ENCODE measurements at regions not wholly inside any gene's neighbourhood (a gene's known extent, or its start where the extent isn't known, plus 50 kb on each side); places are given as distances from the start of the nearest gene placed in this dataset.

DNA sequence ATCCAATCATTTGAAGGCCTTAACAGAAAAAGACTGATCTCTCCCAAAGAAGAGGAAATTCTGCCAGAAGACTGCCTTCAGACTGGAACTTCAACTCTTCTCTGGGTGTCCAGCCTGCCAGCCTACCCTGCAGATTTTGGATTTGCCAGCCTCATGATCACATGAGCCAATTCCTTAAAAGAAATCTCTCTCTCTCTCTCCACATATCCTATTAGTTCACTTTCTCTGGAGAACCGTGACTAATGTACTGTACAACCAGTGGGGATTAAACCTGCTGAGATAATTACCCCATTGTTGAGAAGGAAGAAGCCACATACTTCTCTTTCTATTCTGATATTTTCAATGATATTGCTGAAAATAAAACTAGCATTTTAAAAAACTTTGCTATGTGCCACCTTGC lies 711.3 kb upstream of the AMOT start:
- Histone ChIP-seq H3K9ac (ENCODE audit: low read depth, low read length) (no peak overlapping the region), H3K27ac (ENCODE audit: low read length) (no peak overlapping the region), H3K9me3 (ENCODE audit: insufficient read depth, low read length, severe bottlenecking) (no peaks in the 10 kb centered on the region), H4K20me1 (ENCODE audit: insufficient read depth, low read length) (no peaks in the 10 kb centered on the region), H3K4me2 (ENCODE audit: insufficient read depth, low read length) (no peak overlapping the region), H3K27me3 (ENCODE audit: insufficient read depth, low read length, poor library complexity) (no peaks in the 10 kb centered on the region), H3K4me1 (ENCODE audit: insufficient read depth, low read length) (peaks cover 13% of the 10 kb centered on the region), H2AFZ (ENCODE audit: low read depth, low read length) (no peak overlapping the region), H3K4me3 (ENCODE audit: low read depth in 1 of 2, low read length in 2 of 2) (no peak overlapping the region), H3K79me2 (ENCODE audit: insufficient read depth, low read length) (no peaks in the 10 kb centered on the region), H3K36me3 (ENCODE audit: insufficient read depth, low read length) (no peaks in the 10 kb centered on the region)
- ATAC-seq (ENCODE audit: insufficient read depth, low read depth), result no peak
- no peak for DNase-seq
- TF ChIP-seq, protein P1, sequence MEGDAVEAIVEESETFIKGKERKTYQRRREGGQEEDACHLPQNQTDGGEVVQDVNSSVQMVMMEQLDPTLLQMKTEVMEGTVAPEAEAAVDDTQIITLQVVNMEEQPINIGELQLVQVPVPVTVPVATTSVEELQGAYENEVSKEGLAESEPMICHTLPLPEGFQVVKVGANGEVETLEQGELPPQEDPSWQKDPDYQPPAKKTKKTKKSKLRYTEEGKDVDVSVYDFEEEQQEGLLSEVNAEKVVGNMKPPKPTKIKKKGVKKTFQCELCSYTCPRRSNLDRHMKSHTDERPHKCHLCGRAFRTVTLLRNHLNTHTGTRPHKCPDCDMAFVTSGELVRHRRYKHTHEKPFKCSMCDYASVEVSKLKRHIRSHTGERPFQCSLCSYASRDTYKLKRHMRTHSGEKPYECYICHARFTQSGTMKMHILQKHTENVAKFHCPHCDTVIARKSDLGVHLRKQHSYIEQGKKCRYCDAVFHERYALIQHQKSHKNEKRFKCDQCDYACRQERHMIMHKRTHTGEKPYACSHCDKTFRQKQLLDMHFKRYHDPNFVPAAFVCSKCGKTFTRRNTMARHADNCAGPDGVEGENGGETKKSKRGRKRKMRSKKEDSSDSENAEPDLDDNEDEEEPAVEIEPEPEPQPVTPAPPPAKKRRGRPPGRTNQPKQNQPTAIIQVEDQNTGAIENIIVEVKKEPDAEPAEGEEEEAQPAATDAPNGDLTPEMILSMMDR (IDR thresholded peaks at IDR 0.05; ENCODE audit: borderline replicate concordance, extremely low read depth, low read length, poor library complexity, severe bottlenecking), result no peak
- no peak for TF ChIP-seq EZH2 (IDR thresholded peaks at IDR 0.05; ENCODE audit: borderline replicate concordance, low read depth, low read length, severe bottlenecking)

DNA sequence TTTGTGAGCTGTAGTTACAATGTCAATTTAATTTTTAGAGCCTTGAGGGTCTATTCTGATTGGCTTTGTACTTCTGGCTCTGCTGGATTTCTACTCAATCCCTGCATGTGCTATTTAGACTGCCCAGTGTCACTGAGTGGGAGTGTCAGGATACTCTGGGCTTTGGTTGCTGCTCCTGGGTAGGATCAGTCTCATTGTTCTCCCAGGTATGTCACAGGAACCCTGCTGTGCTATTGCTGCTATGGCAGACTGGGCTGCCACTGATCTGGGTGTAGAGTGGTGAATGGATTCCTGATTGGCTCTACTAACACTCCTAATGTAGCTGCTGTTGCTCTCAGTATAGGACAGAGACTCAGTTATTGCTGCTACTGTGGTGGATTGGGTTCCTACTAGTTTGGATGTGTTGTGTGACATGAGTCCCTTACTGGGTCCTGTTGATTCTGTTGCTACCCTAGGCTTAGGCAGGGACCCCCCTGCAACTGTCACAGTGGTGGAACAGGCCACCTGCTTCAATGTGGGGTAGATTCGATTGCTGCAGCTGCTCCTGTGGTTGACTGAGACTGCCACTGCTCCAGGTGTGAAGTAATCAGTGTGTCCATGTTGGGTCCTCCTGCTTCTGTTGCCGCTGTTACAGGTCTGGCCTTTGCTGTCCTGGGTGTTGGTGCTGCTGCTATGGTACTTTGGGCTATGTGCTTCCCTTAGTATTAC lies 707.8 kb upstream of the AMOT start:
- Histone ChIP-seq H3K36me3 (ENCODE audit: insufficient read depth, low read length) (no peaks in the 10 kb centered on the region), H2AFZ (ENCODE audit: low read depth, low read length) (peak overlapping the region; percentile 69), H3K79me2 (ENCODE audit: insufficient read depth, low read length) (no peaks in the 10 kb centered on the region), H3K27ac (ENCODE audit: low read length) (peak overlapping the region; percentile 79), H3K9me3 (ENCODE audit: insufficient read depth, low read length, severe bottlenecking) (no peaks in the 10 kb centered on the region), H3K4me1 (ENCODE audit: insufficient read depth, low read length) (peaks cover 13% of the 10 kb centered on the region), H3K4me3 (ENCODE audit: low read depth in 1 of 2, low read length in 2 of 2) (no peak overlapping the region), H3K9ac (ENCODE audit: low read depth, low read length) (no peak overlapping the region), H4K20me1 (ENCODE audit: insufficient read depth, low read length) (no peaks in the 10 kb centered on the region), H3K4me2 (ENCODE audit: insufficient read depth, low read length) (0 out of 2 replicates have a peak overlapping the region, but pooled peaks have one; percentile 20), H3K27me3 (ENCODE audit: insufficient read depth, low read length, poor library complexity) (no peaks in the 10 kb centered on the region)
- ATAC-seq (ENCODE audit: insufficient read depth, low read depth), result peak; percentile 94
- TF ChIP-seq, protein P1 (IDR thresholded peaks at IDR 0.05; ENCODE audit: borderline replicate concordance, extremely low read depth, low read length, poor library complexity, severe bottlenecking), result no peak
- no peak for TF ChIP-seq EZH2 (IDR thresholded peaks at IDR 0.05; ENCODE audit: borderline replicate concordance, low read depth, low read length, severe bottlenecking)
- peak; percentile 72 for DNase-seq

DNA sequence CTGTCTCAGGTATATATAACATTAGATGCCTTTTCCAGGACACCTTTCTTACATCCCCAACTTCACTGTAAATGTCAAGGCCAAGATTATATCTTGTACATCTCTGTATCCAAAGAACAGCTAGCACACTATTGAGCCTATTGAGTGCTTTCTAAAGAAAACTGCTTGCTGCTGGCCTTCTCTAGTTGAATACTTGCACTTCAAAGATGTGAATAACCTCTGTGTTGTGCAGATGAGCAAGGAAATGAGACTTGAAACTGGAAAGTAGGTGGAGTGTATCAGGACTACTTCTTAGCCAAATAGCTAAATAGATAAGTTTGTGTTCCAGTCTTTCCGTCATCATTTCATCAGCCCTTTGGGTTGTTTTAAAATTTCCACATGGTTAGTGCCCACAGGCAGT lies 704.4 kb upstream of the AMOT start:
- H3K27me3 ChIP-seq (ENCODE audit: insufficient read depth, low read length, poor library complexity), result no peaks in the 10 kb centered on the region

More for the DNA sequence above, 704.4 kb upstream of the AMOT start:
- Histone ChIP-seq H3K4me2 (ENCODE audit: insufficient read depth, low read length) (no peak overlapping the region), H3K4me1 (ENCODE audit: insufficient read depth, low read length) (peaks cover 13% of the 10 kb centered on the region), H3K4me3 (ENCODE audit: low read depth in 1 of 2, low read length in 2 of 2) (no peak overlapping the region), H4K20me1 (ENCODE audit: insufficient read depth, low read length) (no peaks in the 10 kb centered on the region), H3K9me3 (ENCODE audit: insufficient read depth, low read length, severe bottlenecking) (no peaks in the 10 kb centered on the region), H3K9ac (ENCODE audit: low read depth, low read length) (no peak overlapping the region), H3K27ac (ENCODE audit: low read length) (no peak overlapping the region), H2AFZ (ENCODE audit: low read depth, low read length) (no peak overlapping the region), H3K79me2 (ENCODE audit: insufficient read depth, low read length) (no peaks in the 10 kb centered on the region), H3K36me3 (ENCODE audit: insufficient read depth, low read length) (no peaks in the 10 kb centered on the region)
- ATAC-seq (ENCODE audit: insufficient read depth, low read depth), result no peak
- no peak for TF ChIP-seq EZH2 (IDR thresholded peaks at IDR 0.05; ENCODE audit: borderline replicate concordance, low read depth, low read length, severe bottlenecking)
- TF ChIP-seq, protein P1 (IDR thresholded peaks at IDR 0.05; ENCODE audit: borderline replicate concordance, extremely low read depth, low read length, poor library complexity, severe bottlenecking), result no peak
- no peak for DNase-seq

Data from DND-41 (cell line).